ENCODE measurements at regions not wholly inside any gene's neighbourhood (a gene's known extent, or its start where the extent isn't known, plus 50 kb on each side); places are given as distances from the start of the nearest gene placed in this dataset.

DNA sequence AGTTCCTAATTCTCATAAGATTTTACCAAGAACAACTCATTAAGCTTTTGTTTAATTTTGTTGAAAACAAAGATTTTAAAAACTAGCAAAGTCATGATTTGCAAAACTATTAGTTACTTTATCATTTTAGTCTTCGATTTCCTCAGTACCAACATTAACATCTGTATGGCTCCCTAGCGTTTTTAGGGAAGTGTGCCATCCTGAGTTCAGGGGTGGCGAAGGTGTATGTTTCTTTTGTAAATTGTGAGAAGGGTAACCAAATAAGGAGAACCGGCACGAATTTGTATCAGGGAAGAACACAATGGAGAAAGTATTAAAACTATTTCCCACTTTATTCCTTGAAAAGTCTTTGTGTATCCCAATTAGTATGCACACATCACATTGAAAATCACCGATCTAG is 419.9 kb downstream of the DSC3 start (continued):
- no peak for TF ChIP-seq SAP30 (IDR thresholded peaks at IDR 0.05; ENCODE audit: insufficient read depth, insufficient replicate concordance, low read length)
- TF ChIP-seq RBBP5 (IDR thresholded peaks at IDR 0.05; ENCODE audit: borderline replicate concordance, low read depth, low read length): no peak
- no peak for TF ChIP-seq CHD2 (IDR thresholded peaks at IDR 0.05; ENCODE audit: low read length)
- no peak for TF ChIP-seq CTBP2 (IDR thresholded peaks at IDR 0.05; ENCODE audit: borderline replicate concordance, insufficient read depth, insufficient read length, low read length)
- no peak for TF ChIP-seq EP300 (IDR thresholded peaks at IDR 0.05; ENCODE audit: borderline replicate concordance in 1 of 2, low read depth in 2 of 2, low read length in 2 of 2)
- no peak for TF ChIP-seq EGR1 (IDR thresholded peaks at IDR 0.05; ENCODE audit: borderline replicate concordance, low read depth, low read length)
